Loucy (cell line): ENCODE measurements at regions not wholly inside any gene's neighbourhood (a gene's known extent, or its start where the extent isn't known, plus 50 kb on each side); places are given as distances from the start of the nearest gene placed in this dataset.

Experiments
- H2AFZ ChIP-seq: fragments of 200-600 bp; sonication (generic); 2 replicates; pipeline ENCODE4 v1.6.0; 2016; ENCODE audit warnings: antibody characterized with exemption, mild to moderate bottlenecking, low read length, moderate library complexity
- H3F3A ChIP-seq: fragments of 200-600 bp; 2 replicates; pipeline ENCODE4 v1.6.0; 2016; ENCODE audit warnings: antibody characterized with exemption, low read depth, mild to moderate bottlenecking
- H3K27me3 ChIP-seq: fragments of 200-600 bp; sonication (generic); 2 replicates; pipeline ENCODE4 v1.6.1; 2014; ENCODE audit warnings: low read length, mild to moderate bottlenecking; ENCODE audit not compliant: insufficient read depth, poor library complexity, severe bottlenecking
- H3K36me3 ChIP-seq: fragments of 200-600 bp; sonication (generic); 2 replicates; pipeline ENCODE4 v1.6.1; 2016; ENCODE audit warnings: low read length; ENCODE audit not compliant: insufficient read depth
- H3K4me1 ChIP-seq: fragments of 200-600 bp; sonication (generic); 2 replicates; pipeline ENCODE4 v1.5.1; 2014; ENCODE audit warnings: low read length, mild to moderate bottlenecking; ENCODE audit not compliant: insufficient read depth, poor library complexity, severe bottlenecking
- H3K4me2 ChIP-seq: fragments of 200-600 bp; sonication (generic); 2 replicates; pipeline ENCODE4 v1.6.0; 2014; ENCODE audit warnings: antibody characterized with exemption, low read length, low read depth, mild to moderate bottlenecking; ENCODE audit not compliant: poor library complexity, severe bottlenecking
- H3K4me3 ChIP-seq: fragments of 200-600 bp; sonication (generic); 2 replicates; pipeline ENCODE4 v1.5.1; 2014; ENCODE audit warnings: low read length, mild to moderate bottlenecking, mixed read lengths; ENCODE audit not compliant: poor library complexity, severe bottlenecking
- H3K79me2 ChIP-seq: fragments of 200-600 bp; sonication (generic); 2 replicates; pipeline ENCODE4 v1.6.1; 2014; ENCODE audit warnings: low read length; ENCODE audit not compliant: insufficient read depth
- H3K9ac ChIP-seq: fragments of 200-600 bp; sonication (generic); 2 replicates; pipeline ENCODE4 v1.6.0; 2014; ENCODE audit warnings: mild to moderate bottlenecking, low read depth, low read length, moderate library complexity; ENCODE audit not compliant: poor library complexity, severe bottlenecking
- H3K9me2 ChIP-seq: fragments of 200-600 bp; sonication (generic); replicated peaks from 2 replicates; pipeline ENCODE4 v1.6.1; 2016; ENCODE audit warnings: low read depth, low read length, mixed read lengths
- H3K9me3 ChIP-seq: fragments of 200-600 bp; sonication (generic); 2 replicates; pipeline ENCODE4 v1.6.1; 2014; ENCODE audit warnings: mild to moderate bottlenecking, antibody characterized with exemption, low read length, low read depth; ENCODE audit not compliant: insufficient read depth
- H4K20me1 ChIP-seq: fragments of 200-600 bp; sonication (generic); 2 replicates; pipeline ENCODE4 v1.6.0; 2014; ENCODE audit warnings: antibody characterized with exemption, low read length, mild to moderate bottlenecking; ENCODE audit not compliant: insufficient read depth, poor library complexity, severe bottlenecking
- CTCF ChIP-seq: fragments of 200-600 bp; sonication (generic); conservative IDR thresholded peaks from 2 replicates; pipeline ENCODE4 v1.5.1; 2014; ENCODE audit warnings: mild to moderate bottlenecking, antibody characterized with exemption, low read length
- EZH2phosphoT487 ChIP-seq: fragments of 200-600 bp; IDR thresholded peaks from 2 replicates; pipeline ENCODE4 v1.6.1; 2018; ENCODE audit warnings: antibody characterized with exemption, mild to moderate bottlenecking, moderate library complexity, borderline replicate concordance

DNA sequence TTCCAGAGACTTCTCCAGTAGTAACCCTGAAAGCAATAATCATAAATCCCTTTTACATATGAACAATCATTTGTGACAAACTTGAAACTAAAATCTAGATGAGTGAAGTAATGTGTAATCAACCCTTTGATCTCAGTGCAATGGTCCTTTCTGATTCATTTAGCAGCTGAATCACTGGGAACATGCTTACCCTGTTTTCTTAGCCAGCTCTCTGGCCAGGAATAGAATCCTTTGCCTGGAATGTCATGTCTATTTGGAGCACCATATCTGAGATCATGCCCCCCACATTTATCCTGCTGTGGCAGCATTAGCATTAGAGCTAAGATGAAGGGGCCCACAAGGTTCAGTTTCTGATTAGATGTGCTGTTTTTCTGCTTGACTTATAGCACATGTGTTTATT lies 309.8 kb downstream of the OXSM start:
- Histone ChIP-seq H3K9ac (no peak overlapping the region), H2AFZ (no peak overlapping the region), H3K4me3 (no peak overlapping the region), H3K36me3 (no peaks in the 10 kb centered on the region), H3K9me3 (no peaks in the 10 kb centered on the region), H3K9me2 (no peaks in the 10 kb centered on the region), H3K4me1 (no peaks in the 10 kb centered on the region), H3K27me3 (no peaks in the 10 kb centered on the region), H3K79me2 (no peaks in the 10 kb centered on the region), H3F3A (no peaks in the 10 kb centered on the region), H4K20me1 (no peaks in the 10 kb centered on the region), H3K4me2 (no peak overlapping the region)
- TF ChIP-seq EZH2phosphoT487 = no peak
- TF ChIP-seq CTCF = no peak

DNA sequence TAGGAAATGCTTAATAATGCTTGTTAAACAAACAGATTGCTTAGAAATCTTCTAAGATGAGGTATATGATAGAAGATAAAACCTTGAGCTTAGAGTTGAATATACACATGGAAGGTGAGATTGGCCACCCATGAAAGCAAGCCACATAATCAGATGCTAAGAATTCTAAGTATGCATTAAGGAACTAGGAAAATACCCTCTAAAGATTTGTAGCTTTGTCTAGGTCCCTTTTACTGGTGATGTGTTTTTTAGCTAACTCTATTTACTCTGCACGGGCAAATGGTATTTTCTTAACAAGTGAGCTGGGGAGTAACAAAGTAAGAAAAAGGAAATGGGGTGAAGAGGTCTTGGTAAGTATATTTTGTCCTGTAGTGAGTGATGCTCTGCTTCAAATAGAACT lies 310.3 kb downstream of the OXSM start:
- H3K4me1 ChIP-seq = no peaks in the 10 kb centered on the region

DNA sequence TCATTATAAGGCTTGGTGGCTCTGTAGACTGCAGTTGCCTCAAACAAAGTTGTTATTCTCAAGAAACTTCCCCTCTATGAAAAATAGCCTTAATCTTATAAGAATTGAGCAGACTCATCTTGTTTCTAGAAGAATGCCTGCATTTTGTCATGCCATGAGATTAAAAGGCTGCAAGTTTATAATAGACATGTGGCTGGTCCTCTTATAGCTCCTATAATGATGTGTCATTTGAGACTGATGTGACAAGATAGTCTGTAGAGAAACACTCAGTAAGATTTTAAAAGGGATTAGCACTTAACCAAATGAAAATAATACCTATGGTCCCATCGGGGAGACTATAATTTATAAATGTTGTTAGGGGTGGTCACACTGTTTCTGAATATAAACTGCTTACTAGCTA lies 312.5 kb downstream of the OXSM start:
- Histone ChIP-seq H3K4me1 (peaks cover 9% of the 10 kb centered on the region), H3K4me2 (no peak overlapping the region)

More for the DNA sequence above, 310.3 kb downstream of the OXSM start:
- no peaks in the 10 kb centered on the region for H3K36me3 ChIP-seq
- H3K9me3 ChIP-seq = no peaks in the 10 kb centered on the region
- H3K27me3 ChIP-seq = no peaks in the 10 kb centered on the region
- no peaks in the 10 kb centered on the region for H4K20me1 ChIP-seq
- no peak overlapping the region for H3K4me3 ChIP-seq
- no peak overlapping the region for H2AFZ ChIP-seq
- no peak overlapping the region for H3K4me2 ChIP-seq
- H3K79me2 ChIP-seq = no peaks in the 10 kb centered on the region
- no peaks in the 10 kb centered on the region for H3K9me2 ChIP-seq
- H3F3A ChIP-seq = no peaks in the 10 kb centered on the region
- H3K9ac ChIP-seq = no peak overlapping the region
- no peak for TF ChIP-seq EZH2phosphoT487
- TF ChIP-seq CTCF = no peak

More for the DNA sequence above, 312.5 kb downstream of the OXSM start:
- Histone ChIP-seq H4K20me1 (no peaks in the 10 kb centered on the region), H3K4me3 (no peak overlapping the region), H3F3A (no peaks in the 10 kb centered on the region), H3K79me2 (no peaks in the 10 kb centered on the region), H2AFZ (no peak overlapping the region), H3K36me3 (no peaks in the 10 kb centered on the region), H3K9me2 (no peaks in the 10 kb centered on the region), H3K27me3 (no peaks in the 10 kb centered on the region), H3K9ac (no peak overlapping the region), H3K9me3 (no peaks in the 10 kb centered on the region)
- TF ChIP-seq CTCF = no peak
- TF ChIP-seq EZH2phosphoT487 = no peak
